ENCODE measurements at regions not wholly inside any gene's neighbourhood (a gene's known extent, or its start where the extent isn't known, plus 50 kb on each side); places are given as distances from the start of the nearest gene placed in this dataset.

GRCh38 chr13:50203256-50203941 is 188.2 kb downstream of the KCNRG start:
- Mint-ChIP-seq H3K27me3 (no peaks in the 10 kb centered on the region), H3K9me3 (ENCODE audit: insufficient read depth) (no peaks in the 10 kb centered on the region), H3K4me3 (no peak overlapping the region), H3K27ac (no peak overlapping the region), H3K4me1 (peaks cover 1% of the 10 kb centered on the region)
- Histone ChIP-seq H4K20me1 (ENCODE audit: control insufficient read depth, insufficient read depth, low read length, poor library complexity, severe bottlenecking) (no peaks in the 10 kb centered on the region), H3K79me2 (ENCODE audit: control insufficient read depth, insufficient read depth, low read length) (no peaks in the 10 kb centered on the region), H3K9me3 (ENCODE audit: control extremely low read depth in 1 of 3, control insufficient read depth in 2 of 3, insufficient read depth in 1 of 3, low read length in 2 of 3) (no peaks in the 10 kb centered on the region), H2AFZ (ENCODE audit: insufficient read depth, low read depth, low read length, poor library complexity, severe bottlenecking) (no peak overlapping the region), H3K36me3 (replicated peaks in 1 of 2; ENCODE audit: control extremely low read depth in 1 of 2, control insufficient read depth in 1 of 2, extremely low read depth in 1 of 2, insufficient read depth in 2 of 2, low read length in 1 of 2) (no peaks in the 10 kb centered on the region), H3K4me2 (replicated peaks; ENCODE audit: low read depth, low read length, poor library complexity, severe bottlenecking) (no peak overlapping the region), H3K9ac (ENCODE audit: low read length) (no peak overlapping the region), H3K4me3 (ENCODE audit: control extremely low read depth in 1 of 5, extremely low read depth in 1 of 5, insufficient read depth in 1 of 5, low read depth in 2 of 5, low read length in 4 of 5) (no peak overlapping the region), H3K4me1 (ENCODE audit: control insufficient read depth in 2 of 2, insufficient read depth in 2 of 2, low read length in 2 of 2) (peaks cover 0 to under 1% of the 10 kb centered on the region in 2 donors), H3K27me3 (replicated peaks in 1 of 4; ENCODE audit: control extremely low read depth in 1 of 4, control insufficient read depth in 3 of 4, insufficient read depth in 4 of 4, low read length in 3 of 4) (no peaks in the 10 kb centered on the region), H3K27ac (ENCODE audit: low read length in 2 of 2) (no peak overlapping the region)
- intact Hi-C loops (cut with micrococcal nuclease), result no loop called here
- WGBS (ENCODE audit: insufficient coverage), result no CpG with 5 or more reads among the region's 1 CpG
- DNase-seq (no peak), ATAC-seq (ENCODE audit: low read depth) (no peak)
- CTCF ChIA-PET, result interaction anchor here (0.5 kb wide), 1 partner anchor 102 kb away, joined by 3 read pairs; no protein-coding TSS in a partner anchor
- POLR2A ChIA-PET, result interaction anchor here (0.7 kb wide), 1 partner anchor 24 kb away, joined by 5 read pairs; no protein-coding TSS in a partner anchor
- TF ChIP-seq CTCF (IDR thresholded peaks at IDR 0.05) (no peak), EZH2 (IDR thresholded peaks at IDR 0.05; ENCODE audit: borderline replicate concordance, insufficient read depth, low read depth, low read length, poor library complexity, severe bottlenecking) (no peak)

- no peak overlapping the region for H3K9ac ChIP-seq (ENCODE audit: low read length)
- Mint-ChIP-seq H3K4me3 (no peak overlapping the region), H3K4me1 (peaks cover 10% of the 10 kb centered on the region), H3K27ac (no peak overlapping the region), H3K9me3 (ENCODE audit: insufficient read depth) (no peaks in the 10 kb centered on the region), H3K27me3 (no peaks in the 10 kb centered on the region)
- H3K9me3 ChIP-seq (ENCODE audit: control extremely low read depth in 1 of 3, control insufficient read depth in 2 of 3, insufficient read depth in 1 of 3, low read length in 2 of 3), result no peaks in the 10 kb centered on the region
- WGBS (ENCODE audit: insufficient coverage), result no CpG with 5 or more reads among the region's 2 CpGs
- DNase-seq (no peak), ATAC-seq (ENCODE audit: low read depth) (no peak)
- H4K20me1 ChIP-seq (ENCODE audit: control insufficient read depth, insufficient read depth, low read length, poor library complexity, severe bottlenecking), result no peaks in the 10 kb centered on the region
- H3K36me3 ChIP-seq (replicated peaks in 1 of 2; ENCODE audit: control extremely low read depth in 1 of 2, control insufficient read depth in 1 of 2, extremely low read depth in 1 of 2, insufficient read depth in 2 of 2, low read length in 1 of 2), result no peaks in the 10 kb centered on the region
- H3K27ac ChIP-seq (ENCODE audit: low read length in 2 of 2), result no peak overlapping the region
- POLR2A ChIA-PET, result no interaction called here
- CTCF ChIA-PET, result no interaction called here
- H3K4me3 ChIP-seq (ENCODE audit: control extremely low read depth in 1 of 5, extremely low read depth in 1 of 5, insufficient read depth in 1 of 5, low read depth in 2 of 5, low read length in 4 of 5), result no peak overlapping the region
- no peak overlapping the region for H3K4me2 ChIP-seq (replicated peaks; ENCODE audit: low read depth, low read length, poor library complexity, severe bottlenecking)
- TF ChIP-seq CTCF (IDR thresholded peaks at IDR 0.05), result no peak
- no peak for TF ChIP-seq EZH2 (IDR thresholded peaks at IDR 0.05; ENCODE audit: borderline replicate concordance, insufficient read depth, low read depth, low read length, poor library complexity, severe bottlenecking)
- H3K27me3 ChIP-seq (replicated peaks in 1 of 4; ENCODE audit: control extremely low read depth in 1 of 4, control insufficient read depth in 3 of 4, insufficient read depth in 4 of 4, low read length in 3 of 4), result no peaks in the 10 kb centered on the region
- no peaks in the 10 kb centered on the region for H3K79me2 ChIP-seq (ENCODE audit: control insufficient read depth, insufficient read depth, low read length)
- no peak overlapping the region for H2AFZ ChIP-seq (ENCODE audit: insufficient read depth, low read depth, low read length, poor library complexity, severe bottlenecking)
- intact Hi-C loops (cut with micrococcal nuclease), result no loop called here
- peaks cover 7 to 8% of the 10 kb centered on the region in 2 donors for H3K4me1 ChIP-seq (ENCODE audit: control insufficient read depth in 2 of 2, insufficient read depth in 2 of 2, low read length in 2 of 2)
These were observed 190.3 kb downstream of the KCNRG start for GRCh38 chr13:50205581-50205980.
